SH-SY5Y (cell line): ENCODE measurements at regions not wholly inside any gene's neighbourhood (a gene's known extent, or its start where the extent isn't known, plus 50 kb on each side); places are given as distances from the start of the nearest gene placed in this dataset.

Experiments used
- GATA2 ChIP-seq: IDR thresholded peaks from 2 replicates; pipeline ENCODE4 v1.6.1; 2011; ENCODE audit warnings: mild to moderate bottlenecking, low read depth, low read length
- GATA3 ChIP-seq: IDR thresholded peaks from 2 replicates; pipeline ENCODE4 v1.6.1; 2011; ENCODE audit warnings: low read depth, mild to moderate bottlenecking, low read length, moderate library complexity

DNA sequence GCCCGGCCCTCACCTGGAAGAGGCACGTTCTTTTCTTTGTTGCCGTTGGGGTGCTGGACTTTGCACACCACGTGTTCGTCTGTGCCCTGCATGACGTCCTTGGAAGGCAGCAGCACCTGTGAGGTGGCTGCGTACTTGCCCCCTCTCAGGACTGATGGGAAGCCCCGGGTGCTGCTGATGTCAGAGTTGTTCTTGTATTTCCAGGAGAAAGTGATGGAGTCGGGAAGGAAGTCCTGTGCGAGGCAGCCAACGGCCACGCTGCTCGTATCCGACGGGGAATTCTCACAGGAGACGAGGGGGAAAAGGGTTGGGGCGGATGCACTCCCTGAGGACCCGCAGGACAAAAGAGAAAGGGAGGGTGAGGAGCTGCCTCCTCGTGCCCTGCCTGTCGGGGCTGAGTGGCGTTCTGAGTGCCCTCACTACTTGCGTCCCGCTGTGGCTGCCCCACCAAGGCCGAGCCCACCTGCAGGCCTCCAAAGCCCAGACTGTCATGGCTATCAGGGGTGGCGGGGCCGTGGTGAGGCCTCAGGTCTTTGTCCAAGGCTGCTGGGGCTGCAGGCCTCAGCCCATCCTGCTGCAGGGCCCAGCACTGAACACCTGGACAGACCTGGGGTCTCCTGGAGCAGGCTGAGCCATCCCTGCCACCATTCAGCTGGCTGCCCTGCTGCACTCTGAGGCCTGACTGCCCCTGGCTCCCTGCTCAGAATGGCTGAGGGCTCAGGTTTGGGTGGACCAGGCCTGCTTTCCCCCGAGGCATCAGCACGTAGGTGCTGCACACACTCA, 329.7 kb downstream of the TMEM121 start:
- no peak for TF ChIP-seq GATA3
- TF ChIP-seq GATA2: no peak

DNA sequence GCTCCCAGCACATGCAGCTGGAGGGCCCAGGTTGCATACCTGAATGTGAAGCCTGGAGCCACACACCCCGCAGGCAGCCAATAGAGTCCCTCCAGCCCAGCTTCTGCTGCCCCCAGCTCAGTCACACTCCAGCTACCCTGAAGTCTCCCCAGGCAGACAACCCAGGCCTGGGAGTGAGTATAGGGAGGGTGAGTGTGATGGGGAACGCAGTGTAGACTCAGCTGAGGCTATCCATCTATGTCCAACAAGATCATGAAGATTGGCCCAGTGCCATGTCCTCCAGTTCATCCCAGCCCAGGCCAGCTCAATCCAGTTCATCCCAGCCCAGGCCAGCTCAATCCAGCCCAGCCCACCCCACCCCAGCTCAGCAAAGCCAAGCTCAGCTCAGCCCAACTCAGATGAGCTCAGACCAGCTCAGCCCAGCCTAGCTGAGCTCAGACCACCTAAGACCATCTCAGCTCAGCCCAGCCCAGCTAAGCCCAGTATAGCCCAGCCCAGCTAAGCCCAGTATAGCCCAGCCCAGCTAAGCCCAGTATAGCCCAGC, 330.4 kb downstream of the TMEM121 start:
- TF ChIP-seq GATA2 (no peak), GATA3 (no peak)

DNA sequence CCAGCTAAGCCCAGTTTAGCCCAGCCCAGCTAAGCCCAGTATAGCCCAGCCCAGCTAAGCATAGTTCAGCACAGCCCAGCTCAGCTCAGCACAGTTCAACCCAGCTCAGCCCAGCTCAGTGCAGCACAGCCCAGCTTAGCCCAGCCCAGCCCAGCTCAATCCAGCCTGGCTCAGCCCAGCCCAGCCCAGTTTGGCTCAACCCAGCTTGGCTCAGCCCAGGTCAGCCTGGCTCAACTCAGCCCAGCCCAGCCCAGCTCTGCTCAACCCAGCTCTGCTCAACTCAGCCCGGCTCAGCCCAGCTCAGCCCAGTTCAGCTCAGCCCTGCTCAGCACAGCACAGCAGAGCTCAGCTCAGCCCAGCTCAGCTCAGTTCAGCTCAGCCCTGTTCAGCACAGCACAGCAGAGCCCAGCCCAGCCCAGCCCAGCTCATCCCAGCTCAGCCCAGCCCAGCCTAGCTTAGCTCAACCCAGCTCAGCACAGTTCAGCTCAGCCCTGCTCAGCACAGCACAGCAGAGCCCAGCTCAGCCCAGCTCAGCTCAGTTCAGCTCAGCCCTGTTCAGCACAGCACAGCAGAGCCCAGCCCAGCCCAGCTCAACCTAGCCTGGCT, 330.9 kb downstream of the TMEM121 start:
- no peak for TF ChIP-seq GATA3
- no peak for TF ChIP-seq GATA2

DNA sequence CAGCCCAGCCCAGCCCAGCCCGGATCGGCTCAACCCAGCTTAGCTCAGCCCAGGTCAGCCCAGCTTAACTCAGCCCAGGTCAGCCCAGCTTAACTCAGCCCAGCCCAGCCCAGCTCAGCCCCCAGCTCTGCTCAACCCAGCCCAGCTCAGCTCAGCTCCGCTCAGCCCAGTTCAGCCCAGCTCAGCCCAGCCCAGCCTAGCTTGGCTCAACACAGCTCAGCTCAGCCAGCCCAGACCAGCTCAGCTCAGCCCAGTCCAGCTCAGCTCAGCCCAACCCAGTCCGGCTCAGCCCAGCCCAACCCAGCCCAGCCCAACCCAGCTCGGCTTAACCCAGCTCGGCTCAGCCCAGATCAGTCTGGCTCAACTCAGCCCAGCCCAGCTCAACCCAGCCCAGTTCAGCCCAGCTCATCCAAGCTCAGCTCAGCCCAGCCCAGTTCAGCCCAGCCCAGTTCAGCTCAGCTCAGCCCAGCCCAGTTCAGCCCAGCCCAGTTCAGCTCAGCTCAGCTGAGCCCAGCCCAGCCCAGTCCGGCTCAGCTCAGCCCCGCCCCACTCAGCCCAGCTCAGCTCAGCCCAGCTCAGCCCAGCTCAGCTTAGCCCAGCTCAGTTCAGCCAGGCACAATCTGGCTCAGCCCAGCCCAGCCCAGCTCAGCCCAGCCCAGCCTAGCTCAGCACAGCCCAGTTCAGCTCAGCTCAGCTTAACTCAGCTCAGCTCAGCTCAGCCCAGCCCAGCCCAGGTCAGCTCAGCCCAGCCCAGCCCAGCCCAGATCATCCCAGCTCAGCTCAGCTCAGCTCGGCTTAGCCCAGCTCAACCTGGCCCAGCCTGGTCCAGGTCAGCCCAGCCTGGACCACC, 331.7 kb downstream of the TMEM121 start:
- no peak for TF ChIP-seq GATA2
- TF ChIP-seq GATA3: no peak

DNA sequence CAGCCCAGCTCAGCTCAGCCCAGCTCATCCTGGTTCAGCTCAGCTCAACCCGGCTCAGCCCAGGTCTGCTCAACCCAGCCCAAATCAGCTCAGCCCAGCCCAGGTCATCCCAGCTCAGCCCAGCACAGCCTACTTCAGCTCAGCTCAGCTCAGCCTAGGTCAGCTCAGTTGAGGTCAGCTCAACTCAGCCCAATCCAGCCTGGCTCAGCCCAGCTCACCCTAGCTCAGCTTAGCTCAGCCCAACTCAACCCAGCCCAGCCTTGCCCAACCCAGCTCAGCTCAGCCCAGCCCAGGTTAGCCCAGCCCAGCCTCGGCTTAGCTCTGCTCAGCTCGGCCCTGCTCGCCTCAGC, 332.3 kb downstream of the TMEM121 start:
- TF ChIP-seq GATA3 (no peak), GATA2 (no peak)

DNA sequence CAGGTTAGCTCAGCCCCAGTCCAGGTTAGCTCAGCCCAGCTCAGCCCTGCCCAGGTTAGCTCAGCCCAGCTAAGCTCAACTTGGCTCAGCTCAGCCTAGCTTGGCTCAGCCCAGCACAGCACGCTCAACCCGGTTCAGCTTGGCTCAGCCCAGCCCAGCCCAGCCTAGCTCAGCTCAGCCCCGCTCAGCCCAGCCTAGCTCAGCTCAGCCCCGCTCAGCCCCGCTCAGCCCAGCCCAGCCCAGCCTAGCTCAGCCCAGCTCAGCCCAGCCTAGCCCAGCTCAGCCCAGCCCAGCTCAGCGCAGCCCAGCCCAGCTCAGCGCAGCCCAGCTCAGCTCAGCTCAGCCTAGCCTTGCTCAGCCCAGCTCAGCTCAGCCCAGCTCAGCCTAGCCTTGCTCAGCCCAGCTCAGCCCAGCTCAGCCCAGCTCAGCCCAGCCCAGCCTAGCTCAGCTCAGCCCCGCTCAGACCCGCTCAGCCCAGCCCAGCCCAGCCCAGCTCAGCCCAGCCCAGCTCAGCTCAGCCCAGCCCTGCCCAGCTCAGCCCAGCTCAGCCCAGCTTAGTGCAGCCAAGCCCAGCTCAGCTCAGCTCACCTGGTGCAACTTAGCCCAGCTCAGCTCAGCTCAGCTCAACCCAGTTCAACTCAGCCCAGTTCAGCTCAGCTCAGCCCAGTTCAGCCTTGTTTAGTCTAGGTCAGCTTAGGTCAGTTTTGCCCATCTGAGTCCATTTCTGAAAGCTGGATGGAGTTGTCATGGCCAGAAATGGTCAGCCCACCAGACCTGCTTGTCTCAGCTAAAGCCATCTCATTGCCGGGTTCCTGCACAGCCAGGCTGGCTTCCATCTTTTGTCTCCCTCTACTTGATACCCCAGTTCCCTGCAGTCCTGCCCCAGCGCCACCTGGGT, 333.6 kb downstream of the TMEM121 start:
- TF ChIP-seq GATA2 (no peak), GATA3 (no peak)

DNA sequence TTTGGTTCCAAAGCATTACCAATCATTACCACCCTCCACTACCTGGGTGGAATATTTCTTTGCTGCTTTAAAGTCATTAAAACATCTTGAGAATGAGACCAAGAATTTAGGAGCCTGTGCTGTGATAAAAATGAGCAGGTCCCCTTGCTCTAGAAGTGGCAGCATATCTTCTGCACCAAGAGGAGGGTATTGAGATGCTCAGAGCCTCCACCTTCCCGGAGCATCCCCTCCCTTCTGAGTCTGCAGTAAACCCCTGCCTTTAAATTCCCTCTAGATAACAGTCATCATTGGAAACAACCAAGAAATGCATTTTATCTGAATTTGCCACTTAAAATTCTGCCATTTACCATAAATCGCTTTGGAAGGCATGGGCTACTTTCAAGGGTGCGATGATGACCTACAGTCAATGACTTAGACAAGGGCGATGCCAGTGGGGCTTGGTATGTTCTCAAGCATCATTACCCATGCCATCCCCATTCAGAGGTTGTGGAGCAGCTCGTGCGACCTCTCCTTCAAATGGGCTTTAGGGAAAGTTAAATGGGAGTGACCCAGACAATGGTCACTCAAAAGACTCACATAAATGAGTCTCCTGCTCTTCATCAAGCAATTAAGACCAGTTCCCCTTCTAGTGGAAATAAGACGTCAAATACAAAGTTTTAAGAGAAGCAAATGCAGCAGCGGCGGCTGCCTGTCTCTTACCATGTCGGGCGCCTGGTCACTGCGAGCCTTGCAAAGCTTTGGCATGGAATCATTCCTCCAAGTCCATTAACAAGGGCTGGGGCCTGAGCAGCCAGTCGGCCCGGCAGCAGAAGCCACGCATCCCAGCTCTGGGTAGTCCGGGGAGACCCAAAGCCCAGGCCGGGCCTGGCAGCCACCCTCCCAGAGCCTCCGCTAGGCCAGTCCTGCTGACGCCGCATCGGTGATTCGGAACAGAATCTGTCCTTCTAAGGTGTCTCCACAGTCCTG, 334.5 kb downstream of the TMEM121 start:
- TF ChIP-seq GATA2 (no peak), GATA3 (no peak)

DNA sequence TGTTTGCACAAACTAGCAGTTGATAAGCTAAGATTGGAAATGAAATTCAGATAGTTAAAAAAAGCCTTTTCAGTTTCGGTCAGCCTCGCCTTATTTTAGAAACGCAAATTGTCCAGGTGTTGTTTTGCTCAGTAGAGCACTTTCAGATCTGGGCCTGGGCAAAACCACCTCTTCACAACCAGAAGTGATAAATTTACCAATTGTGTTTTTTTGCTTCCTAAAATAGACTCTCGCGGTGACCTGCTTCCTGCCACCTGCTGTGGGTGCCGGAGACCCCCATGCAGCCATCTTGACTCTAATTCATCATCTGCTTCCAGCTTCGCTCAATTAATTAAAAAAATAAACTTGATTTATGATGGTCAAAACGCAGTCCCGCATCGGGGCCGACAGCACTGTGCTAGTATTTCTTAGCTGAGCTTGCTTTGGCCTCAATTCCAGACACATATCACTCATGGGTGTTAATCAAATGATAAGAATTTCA, 335.6 kb downstream of the TMEM121 start:
- no peak for TF ChIP-seq GATA3
- TF ChIP-seq GATA2: no peak

DNA sequence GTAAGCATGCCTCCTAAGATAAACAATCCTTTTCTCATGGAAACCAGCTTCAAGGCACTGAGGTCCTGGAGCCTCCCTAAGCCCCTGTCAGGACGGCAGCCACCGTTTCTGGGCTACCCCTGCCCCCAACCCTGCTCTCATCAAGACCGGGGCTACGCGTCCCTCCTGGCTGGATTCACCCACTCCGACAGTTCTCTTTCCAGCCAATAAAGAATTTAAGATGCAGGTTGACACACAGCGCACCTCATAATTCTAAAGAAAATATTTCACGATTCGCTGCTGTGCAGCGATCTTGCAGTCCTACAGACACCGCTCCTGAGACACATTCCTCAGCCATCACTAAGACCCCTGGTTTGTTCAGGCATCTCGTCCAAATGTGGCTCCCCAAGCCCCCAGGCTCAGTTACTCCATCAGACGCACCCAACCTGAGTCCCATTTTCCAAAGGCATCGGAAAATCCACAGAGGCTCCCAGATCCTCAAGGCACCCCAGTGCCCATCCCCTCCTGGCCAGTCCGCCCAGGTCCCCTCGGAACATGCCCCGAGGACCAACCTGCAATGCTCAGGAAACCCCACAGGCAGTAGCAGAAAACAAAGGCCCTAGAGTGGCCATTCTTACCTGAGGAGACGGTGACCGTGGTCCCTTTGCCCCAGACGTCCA, 336.3 kb downstream of the TMEM121 start:
- TF ChIP-seq GATA3 (no peak), GATA2 (no peak)

DNA sequence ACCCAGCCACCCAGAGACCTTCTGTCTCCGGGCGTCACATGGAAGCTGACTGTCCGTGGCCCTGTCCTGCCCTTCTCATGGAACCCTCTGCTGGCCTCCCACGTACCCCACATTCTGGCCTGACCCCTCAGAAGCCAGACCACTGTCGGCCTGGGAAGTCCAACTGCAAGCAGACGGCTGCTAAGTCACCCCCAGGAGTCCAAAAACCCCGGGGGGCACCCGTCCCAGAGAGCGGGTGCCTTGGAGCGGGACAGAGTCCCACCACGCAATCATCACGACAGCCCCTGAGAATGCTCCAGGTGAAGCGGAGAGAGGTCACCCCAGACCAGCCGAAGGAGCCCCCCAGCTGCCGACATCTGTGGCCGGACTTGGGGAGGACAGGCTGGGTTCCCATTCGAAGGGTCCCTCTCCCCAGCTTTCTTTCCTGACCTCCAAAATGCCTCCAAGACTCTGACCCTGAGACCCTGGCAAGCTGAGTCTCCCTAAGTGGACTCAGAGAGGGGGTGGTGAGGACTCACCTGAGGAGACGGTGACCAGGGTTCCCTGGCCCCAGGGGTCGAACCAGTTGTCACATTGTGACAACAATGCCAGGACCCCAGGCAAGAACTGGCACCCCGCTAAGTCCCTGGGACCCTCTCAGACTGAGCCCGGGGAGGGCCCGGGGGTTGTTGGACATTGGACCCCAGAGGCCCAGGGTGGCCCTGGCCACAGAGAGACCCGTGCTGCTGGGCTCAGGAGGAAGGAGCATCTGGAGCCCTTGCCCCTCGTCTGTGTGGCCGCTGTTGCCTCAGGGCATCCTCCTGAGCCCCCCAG, 337.1 kb downstream of the TMEM121 start:
- TF ChIP-seq GATA3: no peak
- no peak for TF ChIP-seq GATA2

DNA sequence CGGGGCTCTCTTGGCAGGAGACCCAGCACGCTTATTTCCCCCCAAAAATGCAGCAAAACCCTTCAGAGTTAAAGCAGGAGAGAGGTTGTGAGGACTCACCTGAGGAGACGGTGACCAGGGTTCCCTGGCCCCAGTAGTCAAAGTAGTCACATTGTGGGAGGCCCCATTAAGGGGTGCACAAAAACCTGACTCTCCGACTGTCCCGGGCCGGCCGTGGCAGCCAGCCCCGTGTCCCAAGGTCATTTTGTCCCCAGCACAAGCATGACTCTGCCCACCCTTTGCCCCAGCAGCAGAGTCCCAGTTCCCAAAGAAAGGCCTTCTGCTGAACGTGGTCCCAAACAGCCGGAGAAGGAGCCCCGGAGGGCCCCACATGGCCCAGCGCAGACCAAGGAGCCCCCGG, 337.7 kb downstream of the TMEM121 start:
- no peak for TF ChIP-seq GATA3
- TF ChIP-seq GATA2: no peak
